K562 (cell line): ENCODE measurements at regions not wholly inside any gene's neighbourhood (a gene's known extent, or its start where the extent isn't known, plus 50 kb on each side); places are given as distances from the start of the nearest gene placed in this dataset.

Source experiments
- C11orf30 ChIP-seq: fragments of 450-650 bp; IDR thresholded peaks from 2 replicates; pipeline ENCODE4 v1.6.1; 2016; ENCODE audit warnings: low read depth, mild to moderate bottlenecking
- EHMT2 ChIP-seq: fragments of 450-650 bp; IDR thresholded peaks from 2 replicates; pipeline ENCODE4 v1.6.1; 2018; ENCODE audit warnings: antibody characterized with exemption
- EP300 ChIP-seq: IDR thresholded peaks from 2 replicates; pipeline ENCODE4 v1.6.1; 2012; ENCODE audit warnings: low read length, improper control_type of control experiment
- EZH2 ChIP-seq: IDR thresholded peaks from 2 replicates; pipeline ENCODE4 v1.6.1; 2012; ENCODE audit warnings: low read depth, mild to moderate bottlenecking, inconsistent platforms, low read length, borderline replicate concordance
- HMGXB4 ChIP-seq: sonication (generic); formaldehyde crosslinking; IDR thresholded peaks from 2 replicates; pipeline ENCODE4 v1.8.1; 2023; ENCODE audit warnings: mild to moderate bottlenecking, missing genetic modification reagents
- KLF16 ChIP-seq: IDR thresholded peaks from 2 replicates; pipeline ENCODE4 v1.6.1; 2016; ENCODE audit warnings: antibody characterized with exemption
- OTX1 ChIP-seq: fragments of 450-650 bp; formaldehyde crosslinking; IDR thresholded peaks from 2 replicates; pipeline ENCODE4 v1.4.0; 2022; ENCODE audit warnings: mild to moderate bottlenecking
- PCBP2 ChIP-seq: fragments of 200-400 bp; formaldehyde crosslinking; IDR thresholded peaks from 2 replicates; pipeline ENCODE4 v1.6.1; 2018; ENCODE audit warnings: low read length, low read depth, mild to moderate bottlenecking, moderate library complexity; ENCODE audit not compliant: poor library complexity, severe bottlenecking
- RCOR1 ChIP-seq, 2 experiments: IDR thresholded peaks; 2 replicates each; pipeline ENCODE4 v1.6.1; 2012; ENCODE audit warnings: low read depth in 2 of 2, low read length in 2 of 2, borderline replicate concordance in 1 of 2, improper control_type of control experiment in 1 of 2
- SETDB1 ChIP-seq: IDR thresholded peaks from one replicate; pipeline ENCODE4 v1.6.1; 2012; ENCODE audit warnings: low read length, control low read depth, inconsistent platforms
- SRSF1 ChIP-seq: fragments of 200-400 bp; formaldehyde crosslinking; IDR thresholded peaks from 2 replicates; pipeline ENCODE4 v1.6.1; 2017; ENCODE audit warnings: mild to moderate bottlenecking, low read depth, low read length, moderate library complexity
- TGIF2 ChIP-seq: sonication (generic); formaldehyde crosslinking; IDR thresholded peaks from 2 replicates; pipeline ENCODE4 v1.8.1; 2022; ENCODE audit warnings: mild to moderate bottlenecking, missing genetic modification reagents, moderate library complexity
- U2AF2 ChIP-seq: fragments of 200-400 bp; formaldehyde crosslinking; optimal IDR thresholded peaks from 2 replicates; pipeline ENCODE3; 2017; ENCODE audit warnings: low read depth, mild to moderate bottlenecking, low read length
- YBX1 ChIP-seq: fragments of 450-650 bp; IDR thresholded peaks from 2 replicates; pipeline ENCODE4 v1.7.1; 2016; ENCODE audit warnings: mild to moderate bottlenecking
- ZFP36 ChIP-seq: fragments of 150-350 bp; IDR thresholded peaks from 2 replicates; pipeline ENCODE4 v1.6.1; 2018; ENCODE audit warnings: low read length, low read depth; ENCODE audit not compliant: partially characterized antibody
- ZKSCAN1 ChIP-seq: fragments of 150-350 bp; IDR thresholded peaks from 2 replicates; pipeline ENCODE4 v1.6.1; 2016; ENCODE audit warnings: low read depth, low read length
- ZNF165 ChIP-seq: fragments of 250-450 bp; sonication (Bioruptor Pico); IDR thresholded peaks from 2 replicates; pipeline ENCODE4 v1.4.0; 2020; ENCODE audit warnings: borderline replicate concordance
- ZNF274 ChIP-seq: IDR thresholded peaks from 2 replicates; pipeline ENCODE4 v1.6.1; 2011; ENCODE audit warnings: low read depth, mild to moderate bottlenecking, low read length, moderate library complexity, borderline replicate concordance
- TF ChIP-seq, protein P1 (sequence below): fragments of 200-400 bp; formaldehyde crosslinking; IDR thresholded peaks from 2 replicates; pipeline ENCODE4 v1.6.1; 2017; ENCODE audit warnings: mild to moderate bottlenecking, low read depth, low read length, moderate library complexity
- TF ChIP-seq, protein P2 (sequence below): fragments of 450-650 bp; formaldehyde crosslinking; IDR thresholded peaks from 2 replicates; pipeline ENCODE4 v1.4.0; 2022; ENCODE audit warnings: mild to moderate bottlenecking, moderate library complexity

GRCh38 chr17:79473111-79473875 is 137.6 kb downstream of the RBFOX3 start (continued):
- TF ChIP-seq ZNF274 (no peak), TGIF2 (CRISPR knock-in tag) (no peak), ZNF165 (no peak), C11orf30 (peak; percentile 90), PCBP2 (no peak), YBX1 (no peak), RCOR1 (IDR thresholded peaks at IDR 0.05; ENCODE audit: borderline replicate concordance in 1 of 2, low read depth in 2 of 2, low read length in 2 of 2) (peak in 1 of 2 experiments; percentile 82; a peak in 1 of 4 replicates), ZFP36 (peak; percentile 25), U2AF2 (no peak), ZKSCAN1 (no peak), SRSF1 (no peak), SETDB1 (no peak), EZH2 (no peak), EHMT2 (no peak), KLF16 (no peak), OTX1 (CRISPR knock-in tag) (no peak), HMGXB4 (CRISPR knock-in tag) (no peak), EP300 (peak; percentile 75)
- TF ChIP-seq, protein P1, sequence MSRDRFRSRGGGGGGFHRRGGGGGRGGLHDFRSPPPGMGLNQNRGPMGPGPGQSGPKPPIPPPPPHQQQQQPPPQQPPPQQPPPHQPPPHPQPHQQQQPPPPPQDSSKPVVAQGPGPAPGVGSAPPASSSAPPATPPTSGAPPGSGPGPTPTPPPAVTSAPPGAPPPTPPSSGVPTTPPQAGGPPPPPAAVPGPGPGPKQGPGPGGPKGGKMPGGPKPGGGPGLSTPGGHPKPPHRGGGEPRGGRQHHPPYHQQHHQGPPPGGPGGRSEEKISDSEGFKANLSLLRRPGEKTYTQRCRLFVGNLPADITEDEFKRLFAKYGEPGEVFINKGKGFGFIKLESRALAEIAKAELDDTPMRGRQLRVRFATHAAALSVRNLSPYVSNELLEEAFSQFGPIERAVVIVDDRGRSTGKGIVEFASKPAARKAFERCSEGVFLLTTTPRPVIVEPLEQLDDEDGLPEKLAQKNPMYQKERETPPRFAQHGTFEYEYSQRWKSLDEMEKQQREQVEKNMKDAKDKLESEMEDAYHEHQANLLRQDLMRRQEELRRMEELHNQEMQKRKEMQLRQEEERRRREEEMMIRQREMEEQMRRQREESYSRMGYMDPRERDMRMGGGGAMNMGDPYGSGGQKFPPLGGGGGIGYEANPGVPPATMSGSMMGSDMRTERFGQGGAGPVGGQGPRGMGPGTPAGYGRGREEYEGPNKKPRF = no peak
- TF ChIP-seq, protein P2, sequence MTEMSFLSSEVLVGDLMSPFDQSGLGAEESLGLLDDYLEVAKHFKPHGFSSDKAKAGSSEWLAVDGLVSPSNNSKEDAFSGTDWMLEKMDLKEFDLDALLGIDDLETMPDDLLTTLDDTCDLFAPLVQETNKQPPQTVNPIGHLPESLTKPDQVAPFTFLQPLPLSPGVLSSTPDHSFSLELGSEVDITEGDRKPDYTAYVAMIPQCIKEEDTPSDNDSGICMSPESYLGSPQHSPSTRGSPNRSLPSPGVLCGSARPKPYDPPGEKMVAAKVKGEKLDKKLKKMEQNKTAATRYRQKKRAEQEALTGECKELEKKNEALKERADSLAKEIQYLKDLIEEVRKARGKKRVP (CRISPR knock-in tag) = peak; percentile 59; the same call in 1 of the 2 replicates
